SK-N-SH (cell line): ENCODE measurements at regions not wholly inside any gene's neighbourhood (a gene's known extent, or its start where the extent isn't known, plus 50 kb on each side); places are given as distances from the start of the nearest gene placed in this dataset.

Source experiments
- CTCF ChIA-PET: fragments of 300-600, 350-600 bp; formaldehyde crosslinking; extraction: SDS; loops from one replicate; lab custom pipeline; 2021; lab: Yijun Ruan, JAX
- POLR2A ChIA-PET: fragments of 350-600 bp; sonication (Branson Sonifier 250); formaldehyde crosslinking; extraction: SDS; loops from one replicate; lab custom pipeline; 2020; ENCODE audit warnings: antibody characterized with exemption, inconsistent platforms; lab: Yijun Ruan, JAX
- DNase-seq: peaks from one replicate; pipeline ENCODE4 v3.0.0; 2012
- H2AFZ ChIP-seq: fragments of 200-600 bp; sonication (generic); 2 replicates; pipeline ENCODE4 v1.8.1; 2016; ENCODE audit warnings: antibody characterized with exemption, mild to moderate bottlenecking, low read depth
- H3F3A ChIP-seq: fragments of 200-600 bp; sonication (generic); replicated peaks from 2 replicates; pipeline ENCODE3; 2016; ENCODE audit warnings: antibody characterized with exemption, mild to moderate bottlenecking; ENCODE audit not compliant: insufficient read depth
- H3K27ac ChIP-seq, 2 experiments: fragments of 200-500 bp in 1 of 2; fragments of 200-600 bp in 1 of 2; sonication (Bioruptor generic) in 1 of 2; sonication (generic), shearing (Covaris generic) in 1 of 2; 2 replicates each; pipeline versions ENCODE4 v1.5.1 to v1.6.1; 2014 to 2016; ENCODE audit warnings: low read depth in 2 of 2, inconsistent platforms in 1 of 2, low read length in 1 of 2, mild to moderate bottlenecking in 1 of 2, mixed read lengths in 1 of 2
- H3K27me3 ChIP-seq: fragments of 200-600 bp; sonication (generic), shearing (Covaris generic); 2 replicates; pipeline ENCODE4 v1.6.1; 2016; ENCODE audit warnings: mixed run types; ENCODE audit not compliant: insufficient read depth
- H3K36me3 ChIP-seq, 2 experiments: fragments of 200-500 bp in 1 of 2; fragments of 200-600 bp in 1 of 2; sonication (Bioruptor generic) in 1 of 2; sonication (generic) in 1 of 2; replicated peaks in 1 of 2; 2 replicates each; pipeline versions ENCODE3 to v1.5.1; 2014 to 2016; ENCODE audit warnings: low read length in 1 of 2, mild to moderate bottlenecking in 1 of 2; ENCODE audit not compliant: insufficient read depth in 2 of 2, control insufficient read depth in 1 of 2
- H3K4me1 ChIP-seq, 2 experiments: fragments of 200-500 bp in 1 of 2; fragments of 200-600 bp in 1 of 2; sonication (Bioruptor generic) in 1 of 2; sonication (generic), shearing (Covaris generic) in 1 of 2; 2 replicates each; pipeline versions ENCODE4 v1.5.1 to v1.6.1; 2014 to 2016; ENCODE audit warnings: low read depth in 1 of 2, low read length in 1 of 2, mixed run types in 1 of 2; ENCODE audit not compliant: insufficient read depth in 2 of 2, control insufficient read depth in 1 of 2
- H3K4me2 ChIP-seq: fragments of 200-600 bp; sonication (generic), shearing (Covaris generic); 2 replicates; pipeline ENCODE4 v1.6.1; 2017; ENCODE audit warnings: mixed run types
- H3K4me3 ChIP-seq, 2 experiments: fragments of 200-500 bp in 1 of 2; fragments of 200-600 bp in 1 of 2; sonication (Bioruptor generic) in 1 of 2; sonication (generic), shearing (Covaris generic) in 1 of 2; 2 replicates each; pipeline versions ENCODE4 v1.5.1 to v1.8.1; 2014 to 2016; ENCODE audit warnings: low read depth in 2 of 2, inconsistent platforms in 1 of 2, low read length in 1 of 2, mild to moderate bottlenecking in 1 of 2, mixed read lengths in 1 of 2, moderate library complexity in 1 of 2
- H3K79me2 ChIP-seq: fragments of 200-600 bp; sonication (generic); 2 replicates; pipeline ENCODE4 v1.8.1; 2017; ENCODE audit warnings: mild to moderate bottlenecking; ENCODE audit not compliant: insufficient read depth
- H3K9ac ChIP-seq: fragments of 200-600 bp; sonication (generic); 2 replicates; pipeline ENCODE4 v1.6.1; 2017; ENCODE audit warnings: mixed run types
- H3K9me2 ChIP-seq: fragments of 200-600 bp; sonication (generic); 2 replicates; pipeline ENCODE4 v1.6.1; 2017; ENCODE audit warnings: mixed run types
- H3K9me3 ChIP-seq: fragments of 200-600 bp; sonication (generic); 2 replicates; pipeline ENCODE4 v1.6.1; 2017; ENCODE audit warnings: mixed run types, mild to moderate bottlenecking, moderate library complexity
- H4K20me1 ChIP-seq: fragments of 200-600 bp; sonication (generic); 2 replicates; pipeline ENCODE4 v1.6.1; 2017; ENCODE audit warnings: mild to moderate bottlenecking, mixed run types; ENCODE audit not compliant: insufficient read depth
- CHD2 ChIP-seq: fragments of 150-350 bp; IDR thresholded peaks from 2 replicates; pipeline ENCODE4 v1.6.1; 2018; ENCODE audit warnings: low read length; ENCODE audit not compliant: partially characterized antibody
- EP300 ChIP-seq, 2 experiments: IDR thresholded peaks; 2 replicates each; pipeline versions ENCODE4 v1.4.0 to v1.6.1; 2012; ENCODE audit warnings: borderline replicate concordance in 1 of 2, low read depth in 1 of 2, low read length in 1 of 2
- GATA2 ChIP-seq: sonication (generic); formaldehyde crosslinking; IDR thresholded peaks from 2 replicates; pipeline ENCODE4 v1.5.0; 2020; ENCODE audit warnings: mild to moderate bottlenecking, missing genetic modification reagents
- JUND ChIP-seq: IDR thresholded peaks from 2 replicates; pipeline ENCODE4 v1.4.0; 2012
- NFIC ChIP-seq: IDR thresholded peaks from 2 replicates; pipeline ENCODE4 v1.4.0; 2012; ENCODE audit warnings: borderline replicate concordance
- RCOR1 ChIP-seq: fragments of 150-350 bp; IDR thresholded peaks from 2 replicates; pipeline ENCODE4 v1.6.1; 2017; ENCODE audit warnings: antibody characterized with exemption, low read length
- RFX5 ChIP-seq: IDR thresholded peaks from 2 replicates; pipeline ENCODE4 v1.6.1; 2012; ENCODE audit warnings: mild to moderate bottlenecking, improper control_type of control experiment, low read length
- SIN3A ChIP-seq: IDR thresholded peaks from 2 replicates; pipeline ENCODE4 v1.6.1; 2012; ENCODE audit warnings: low read depth, mild to moderate bottlenecking, low read length, moderate library complexity, borderline replicate concordance
- SMC3 ChIP-seq: IDR thresholded peaks from 2 replicates; pipeline ENCODE4 v1.6.1; 2012; ENCODE audit warnings: low read depth, low read length, improper control_type of control experiment
- TAF1 ChIP-seq: IDR thresholded peaks from 2 replicates; pipeline ENCODE4 v1.6.1; 2012; ENCODE audit warnings: low read depth, mild to moderate bottlenecking, low read length, moderate library complexity, borderline replicate concordance
- TEAD4 ChIP-seq: IDR thresholded peaks from 2 replicates; pipeline ENCODE4 v1.4.0; 2012; ENCODE audit warnings: mild to moderate bottlenecking, borderline replicate concordance; ENCODE audit not compliant: insufficient read depth
- WGBS: methylation state at CpG from one replicate; pipeline ENCODE4 v1.1.6; 2017; ENCODE audit warnings: low lambda C conversion rate; 5-methylcytosine and 5-hydroxymethylcytosine counted together
- TF ChIP-seq, protein P1 (sequence below): IDR thresholded peaks from 2 replicates; pipeline ENCODE4 v1.4.0; 2012; ENCODE audit warnings: low read depth, borderline replicate concordance
- TF ChIP-seq, protein P2 (sequence below): IDR thresholded peaks from 2 replicates; pipeline ENCODE4 v1.6.1; 2012; ENCODE audit warnings: mild to moderate bottlenecking, low read depth, low read length, moderate library complexity
- TF ChIP-seq, protein P3 (sequence below): fragments of 150-350 bp; IDR thresholded peaks from 2 replicates; pipeline ENCODE4 v1.6.1; 2016; ENCODE audit warnings: mild to moderate bottlenecking, low read depth, low read length
- TF ChIP-seq, protein P4 (sequence below): IDR thresholded peaks from 2 replicates; pipeline ENCODE4 v1.4.0; 2012; ENCODE audit warnings: low read depth
- TF ChIP-seq, protein P5 (sequence below): fragments of 200-600 bp; sonication (generic); IDR thresholded peaks from 2 replicates; pipeline ENCODE4 v1.6.1; 2017; ENCODE audit warnings: antibody characterized with exemption, mild to moderate bottlenecking, moderate library complexity

DNA sequence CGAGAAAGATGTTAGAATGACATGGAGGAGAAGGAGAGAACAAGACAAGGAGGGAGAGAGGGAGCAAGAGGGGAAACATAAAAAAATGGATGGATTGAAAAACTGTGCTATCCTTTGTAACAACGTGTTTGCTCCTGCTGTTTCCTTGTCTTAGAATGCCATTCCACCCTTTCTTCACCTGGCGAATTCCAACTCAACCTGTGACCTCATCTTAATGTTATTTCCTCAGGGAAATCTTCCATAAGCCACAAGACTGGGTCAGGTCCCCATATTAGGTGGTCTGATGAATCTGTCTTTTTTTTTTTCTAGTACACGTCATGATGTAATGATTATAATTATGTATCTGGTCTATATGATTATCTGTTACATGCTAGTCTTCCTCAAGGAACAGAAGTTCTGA is 195.0 kb upstream of the MAF start:
- CTCF ChIA-PET: interaction anchor here (1.3 kb wide), 1 partner anchor 37 kb away, joined by 3 read pairs; no protein-coding TSS in a partner anchor
- H3K4me3 ChIP-seq: no peak overlapping the region
- no peaks in the 10 kb centered on the region for H3K36me3 ChIP-seq
- no peaks in the 10 kb centered on the region for H4K20me1 ChIP-seq
- no peak overlapping the region for H2AFZ ChIP-seq
- no peak for DNase-seq
- no peaks in the 10 kb centered on the region for H3K27me3 ChIP-seq
- H3K9me2 ChIP-seq: no peaks in the 10 kb centered on the region
- H3K4me2 ChIP-seq: no peak overlapping the region
- no peak overlapping the region for H3K9ac ChIP-seq
- no peaks in the 10 kb centered on the region for H3F3A ChIP-seq
- TF ChIP-seq, protein P1, sequence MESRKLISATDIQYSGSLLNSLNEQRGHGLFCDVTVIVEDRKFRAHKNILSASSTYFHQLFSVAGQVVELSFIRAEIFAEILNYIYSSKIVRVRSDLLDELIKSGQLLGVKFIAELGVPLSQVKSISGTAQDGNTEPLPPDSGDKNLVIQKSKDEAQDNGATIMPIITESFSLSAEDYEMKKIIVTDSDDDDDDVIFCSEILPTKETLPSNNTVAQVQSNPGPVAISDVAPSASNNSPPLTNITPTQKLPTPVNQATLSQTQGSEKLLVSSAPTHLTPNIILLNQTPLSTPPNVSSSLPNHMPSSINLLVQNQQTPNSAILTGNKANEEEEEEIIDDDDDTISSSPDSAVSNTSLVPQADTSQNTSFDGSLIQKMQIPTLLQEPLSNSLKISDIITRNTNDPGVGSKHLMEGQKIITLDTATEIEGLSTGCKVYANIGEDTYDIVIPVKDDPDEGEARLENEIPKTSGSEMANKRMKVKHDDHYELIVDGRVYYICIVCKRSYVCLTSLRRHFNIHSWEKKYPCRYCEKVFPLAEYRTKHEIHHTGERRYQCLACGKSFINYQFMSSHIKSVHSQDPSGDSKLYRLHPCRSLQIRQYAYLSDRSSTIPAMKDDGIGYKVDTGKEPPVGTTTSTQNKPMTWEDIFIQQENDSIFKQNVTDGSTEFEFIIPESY: no peak
- TF ChIP-seq, protein P2, sequence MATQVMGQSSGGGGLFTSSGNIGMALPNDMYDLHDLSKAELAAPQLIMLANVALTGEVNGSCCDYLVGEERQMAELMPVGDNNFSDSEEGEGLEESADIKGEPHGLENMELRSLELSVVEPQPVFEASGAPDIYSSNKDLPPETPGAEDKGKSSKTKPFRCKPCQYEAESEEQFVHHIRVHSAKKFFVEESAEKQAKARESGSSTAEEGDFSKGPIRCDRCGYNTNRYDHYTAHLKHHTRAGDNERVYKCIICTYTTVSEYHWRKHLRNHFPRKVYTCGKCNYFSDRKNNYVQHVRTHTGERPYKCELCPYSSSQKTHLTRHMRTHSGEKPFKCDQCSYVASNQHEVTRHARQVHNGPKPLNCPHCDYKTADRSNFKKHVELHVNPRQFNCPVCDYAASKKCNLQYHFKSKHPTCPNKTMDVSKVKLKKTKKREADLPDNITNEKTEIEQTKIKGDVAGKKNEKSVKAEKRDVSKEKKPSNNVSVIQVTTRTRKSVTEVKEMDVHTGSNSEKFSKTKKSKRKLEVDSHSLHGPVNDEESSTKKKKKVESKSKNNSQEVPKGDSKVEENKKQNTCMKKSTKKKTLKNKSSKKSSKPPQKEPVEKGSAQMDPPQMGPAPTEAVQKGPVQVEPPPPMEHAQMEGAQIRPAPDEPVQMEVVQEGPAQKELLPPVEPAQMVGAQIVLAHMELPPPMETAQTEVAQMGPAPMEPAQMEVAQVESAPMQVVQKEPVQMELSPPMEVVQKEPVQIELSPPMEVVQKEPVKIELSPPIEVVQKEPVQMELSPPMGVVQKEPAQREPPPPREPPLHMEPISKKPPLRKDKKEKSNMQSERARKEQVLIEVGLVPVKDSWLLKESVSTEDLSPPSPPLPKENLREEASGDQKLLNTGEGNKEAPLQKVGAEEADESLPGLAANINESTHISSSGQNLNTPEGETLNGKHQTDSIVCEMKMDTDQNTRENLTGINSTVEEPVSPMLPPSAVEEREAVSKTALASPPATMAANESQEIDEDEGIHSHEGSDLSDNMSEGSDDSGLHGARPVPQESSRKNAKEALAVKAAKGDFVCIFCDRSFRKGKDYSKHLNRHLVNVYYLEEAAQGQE: no peak
- TF ChIP-seq SMC3 (no peak), SIN3A (no peak), EP300 (IDR thresholded peaks at IDR 0.05; ENCODE audit: borderline replicate concordance in 1 of 2, low read depth in 1 of 2, low read length in 1 of 2) (no peak), GATA2 (no peak), JUND (no peak), RFX5 (no peak), CHD2 (no peak), TEAD4 (no peak), TAF1 (no peak), NFIC (no peak), RCOR1 (no peak)
- TF ChIP-seq, protein P3, sequence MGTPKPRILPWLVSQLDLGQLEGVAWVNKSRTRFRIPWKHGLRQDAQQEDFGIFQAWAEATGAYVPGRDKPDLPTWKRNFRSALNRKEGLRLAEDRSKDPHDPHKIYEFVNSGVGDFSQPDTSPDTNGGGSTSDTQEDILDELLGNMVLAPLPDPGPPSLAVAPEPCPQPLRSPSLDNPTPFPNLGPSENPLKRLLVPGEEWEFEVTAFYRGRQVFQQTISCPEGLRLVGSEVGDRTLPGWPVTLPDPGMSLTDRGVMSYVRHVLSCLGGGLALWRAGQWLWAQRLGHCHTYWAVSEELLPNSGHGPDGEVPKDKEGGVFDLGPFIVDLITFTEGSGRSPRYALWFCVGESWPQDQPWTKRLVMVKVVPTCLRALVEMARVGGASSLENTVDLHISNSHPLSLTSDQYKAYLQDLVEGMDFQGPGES: no peak
- TF ChIP-seq, protein P4, sequence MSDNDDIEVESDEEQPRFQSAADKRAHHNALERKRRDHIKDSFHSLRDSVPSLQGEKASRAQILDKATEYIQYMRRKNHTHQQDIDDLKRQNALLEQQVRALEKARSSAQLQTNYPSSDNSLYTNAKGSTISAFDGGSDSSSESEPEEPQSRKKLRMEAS: no peak
- TF ChIP-seq, protein P5, sequence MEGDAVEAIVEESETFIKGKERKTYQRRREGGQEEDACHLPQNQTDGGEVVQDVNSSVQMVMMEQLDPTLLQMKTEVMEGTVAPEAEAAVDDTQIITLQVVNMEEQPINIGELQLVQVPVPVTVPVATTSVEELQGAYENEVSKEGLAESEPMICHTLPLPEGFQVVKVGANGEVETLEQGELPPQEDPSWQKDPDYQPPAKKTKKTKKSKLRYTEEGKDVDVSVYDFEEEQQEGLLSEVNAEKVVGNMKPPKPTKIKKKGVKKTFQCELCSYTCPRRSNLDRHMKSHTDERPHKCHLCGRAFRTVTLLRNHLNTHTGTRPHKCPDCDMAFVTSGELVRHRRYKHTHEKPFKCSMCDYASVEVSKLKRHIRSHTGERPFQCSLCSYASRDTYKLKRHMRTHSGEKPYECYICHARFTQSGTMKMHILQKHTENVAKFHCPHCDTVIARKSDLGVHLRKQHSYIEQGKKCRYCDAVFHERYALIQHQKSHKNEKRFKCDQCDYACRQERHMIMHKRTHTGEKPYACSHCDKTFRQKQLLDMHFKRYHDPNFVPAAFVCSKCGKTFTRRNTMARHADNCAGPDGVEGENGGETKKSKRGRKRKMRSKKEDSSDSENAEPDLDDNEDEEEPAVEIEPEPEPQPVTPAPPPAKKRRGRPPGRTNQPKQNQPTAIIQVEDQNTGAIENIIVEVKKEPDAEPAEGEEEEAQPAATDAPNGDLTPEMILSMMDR: no peak
- no peak overlapping the region for H3K27ac ChIP-seq
- POLR2A ChIA-PET: no interaction called here
- 23% methylated on average over 4 of the region's 4 CpGs for WGBS
- peaks cover 0 to 10% of the 10 kb centered on the region in 2 experiments; a peak in 2 of 4 replicates for H3K4me1 ChIP-seq
- no peaks in the 10 kb centered on the region for H3K79me2 ChIP-seq
- no peaks in the 10 kb centered on the region for H3K9me3 ChIP-seq
